ELR (cell line): ENCODE measurements at regions not wholly inside any gene's neighbourhood (a gene's known extent, or its start where the extent isn't known, plus 50 kb on each side); places are given as distances from the start of the nearest gene placed in this dataset.

Experiments
- DNase-seq: peaks from one replicate; pipeline ENCODE4 v3.0.0-alpha.2; 2015; ENCODE audit warnings: low read depth

DNA sequence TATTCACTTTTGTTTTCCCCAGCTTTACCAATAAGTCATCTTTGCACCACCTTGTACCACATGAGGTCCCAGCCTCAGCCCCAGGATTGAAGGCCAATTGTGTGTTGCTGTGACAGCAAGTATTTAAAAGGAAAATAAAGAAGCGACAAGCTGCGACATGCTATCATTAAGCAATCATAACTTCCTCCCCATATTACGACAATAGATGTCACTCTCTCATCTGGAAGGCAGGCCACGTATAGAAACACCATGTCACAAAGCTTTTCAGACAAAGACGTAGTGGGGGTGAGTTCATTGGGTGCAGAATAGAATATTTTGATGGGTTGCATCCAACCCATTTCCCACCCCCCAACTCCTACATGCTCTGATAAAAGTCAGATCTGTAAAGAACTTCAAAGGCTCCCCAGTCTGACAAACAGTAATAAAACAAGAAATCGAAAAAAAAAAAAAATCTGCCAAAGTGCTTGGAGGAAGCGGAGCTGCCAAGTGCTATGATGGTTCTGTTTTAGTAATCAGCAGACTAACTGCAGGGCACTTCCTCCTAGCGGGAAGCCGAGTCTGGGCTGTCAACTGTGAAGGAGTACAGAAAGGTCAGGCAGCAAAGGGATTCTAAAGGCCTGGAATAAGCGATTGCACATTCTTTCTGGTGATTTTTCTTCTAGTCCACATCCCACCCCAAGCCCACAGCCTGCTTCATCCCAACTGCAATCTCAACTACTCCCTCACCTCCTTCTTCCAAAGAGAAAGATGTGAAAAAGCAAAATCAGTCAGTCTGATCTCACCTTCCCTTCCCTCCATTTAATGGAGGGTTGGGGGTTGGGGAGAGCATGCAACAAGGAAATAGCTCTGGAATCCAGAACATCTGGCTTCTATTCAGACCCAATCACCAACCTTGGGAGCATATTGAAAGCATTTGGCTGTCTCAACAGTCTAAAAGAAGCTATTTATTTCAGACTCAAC is 131.4 kb upstream of the UBASH3B start:
- no peak for DNase-seq

DNA sequence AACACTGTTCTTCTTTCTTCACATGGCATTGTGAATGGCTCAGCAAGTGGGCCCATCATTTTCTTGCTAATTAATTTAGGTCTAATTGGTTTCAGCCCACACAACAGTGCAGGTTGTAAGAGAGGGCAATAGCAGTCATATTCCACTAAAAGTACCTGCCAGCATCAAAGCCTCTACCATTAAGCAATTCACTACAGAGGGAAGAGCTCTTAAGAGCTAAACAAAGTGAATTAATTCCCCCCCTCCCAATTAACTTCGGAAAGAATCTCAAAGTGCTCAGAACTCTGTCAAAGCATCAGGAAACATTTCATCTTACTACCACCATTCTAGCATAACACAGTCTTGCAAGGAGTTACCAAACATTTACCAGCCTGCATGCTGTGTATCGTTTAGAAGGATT is 133.9 kb upstream of the UBASH3B start:
- DNase-seq = no peak

GRCh38 chr11:122517403-122518379 is 137.8 kb upstream of the UBASH3B start:
- DNase-seq = no peak

DNA sequence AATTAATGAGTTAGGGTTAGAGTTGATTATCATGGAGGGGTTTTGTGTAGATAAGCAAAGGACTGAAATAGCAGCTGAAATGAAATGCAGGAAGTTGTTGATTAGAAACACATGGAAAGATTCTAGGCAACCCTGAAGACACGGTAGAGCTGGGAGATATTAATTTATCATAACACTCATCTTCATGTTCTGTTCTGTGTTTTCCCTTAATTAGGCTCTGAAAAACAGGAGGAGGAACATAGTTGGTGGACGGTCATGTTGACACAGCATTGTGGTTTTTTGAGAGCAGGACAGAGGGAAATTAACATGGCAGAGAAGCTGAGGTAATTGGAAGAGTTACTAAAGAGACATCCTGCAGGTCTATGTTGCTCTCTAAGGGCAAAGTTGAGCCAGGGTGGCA is 138.8 kb upstream of the UBASH3B start:
- no peak for DNase-seq

DNA sequence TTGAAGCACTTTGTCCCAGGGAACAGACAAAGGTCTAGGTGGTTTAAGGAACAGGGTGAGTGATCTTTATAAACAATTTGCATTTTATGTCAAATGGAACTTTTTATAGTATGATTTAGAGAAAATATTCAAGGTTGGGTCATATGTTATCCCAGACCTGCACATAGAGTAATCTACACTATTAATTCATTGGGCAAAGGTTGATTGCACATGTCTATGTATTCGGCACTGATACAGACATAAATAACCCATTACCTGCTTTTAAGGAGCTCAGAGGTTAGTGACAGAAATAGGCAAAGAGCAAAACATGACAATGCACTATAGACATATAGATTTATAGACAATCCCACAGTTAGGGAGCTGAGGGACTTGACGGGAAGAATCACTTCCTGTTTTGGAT is 141.5 kb upstream of the UBASH3B start:
- DNase-seq = no peak

- no peak for DNase-seq
Measured at GRCh38 chr11:122513328-122513727, 142.2 kb upstream of the UBASH3B start.

GRCh38 chr11:122512688-122513087 is 142.8 kb upstream of the UBASH3B start:
- DNase-seq = no peak

DNA sequence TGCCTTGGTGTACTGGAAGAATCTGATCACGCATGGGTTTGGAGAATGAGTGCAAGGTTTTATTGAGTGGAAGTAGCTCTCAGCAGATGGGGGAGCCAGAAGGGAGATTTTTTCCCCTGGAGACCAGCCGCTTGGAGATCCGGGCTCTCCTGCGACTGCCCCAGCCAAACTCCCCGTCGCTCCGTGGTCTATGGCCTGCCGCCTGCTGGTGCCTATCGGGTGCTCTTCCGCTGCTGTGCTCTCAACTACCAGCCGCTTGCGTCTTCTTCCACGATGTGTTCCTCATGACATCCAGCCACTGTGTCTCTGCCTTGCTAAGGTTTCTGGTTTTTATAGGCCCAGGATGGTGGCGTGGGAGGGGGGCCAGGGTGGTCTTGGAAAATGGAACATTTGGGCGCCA is 145.6 kb upstream of the UBASH3B start:
- DNase-seq = no peak

- no peak for DNase-seq
Measured at GRCh38 chr11:122509091-122509490, 146.4 kb upstream of the UBASH3B start.

DNA sequence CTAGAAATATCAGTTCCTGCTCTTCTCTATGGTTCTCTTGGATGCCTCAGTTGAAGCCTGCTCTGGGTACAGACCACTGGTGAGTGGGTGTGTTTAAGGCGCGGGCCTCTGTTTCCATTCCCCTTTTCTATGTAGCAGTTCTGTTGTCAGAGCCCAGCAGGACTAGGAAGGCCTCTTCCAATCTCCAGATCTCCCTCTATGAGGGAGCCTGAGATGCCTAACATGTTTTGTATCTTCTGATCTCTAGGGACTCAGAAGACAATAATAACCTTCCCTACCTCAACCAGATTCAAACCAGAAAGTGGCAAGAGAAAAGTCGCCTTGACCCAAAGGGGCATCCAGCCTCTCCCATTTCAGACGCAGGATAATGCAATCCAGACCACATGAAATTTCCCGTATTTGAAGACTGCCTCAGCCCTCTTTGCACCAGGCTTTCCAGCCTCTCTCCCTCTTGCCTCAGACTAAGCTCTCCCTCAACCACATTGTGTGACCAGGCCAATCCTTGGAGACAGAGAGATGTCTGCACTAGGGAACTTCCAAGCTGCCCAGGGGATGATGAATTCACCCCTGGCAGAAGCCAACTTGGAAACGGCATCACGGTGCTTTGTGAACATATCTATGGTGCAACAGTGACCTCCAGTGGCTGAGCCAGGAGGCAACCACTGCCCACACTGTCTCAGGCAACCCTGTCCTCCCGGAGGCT is 150.1 kb upstream of the UBASH3B start:
- peak; percentile 81 for DNase-seq

GRCh38 chr11:122494221-122494620 is 161.3 kb upstream of the UBASH3B start:
- no peak for DNase-seq

DNA sequence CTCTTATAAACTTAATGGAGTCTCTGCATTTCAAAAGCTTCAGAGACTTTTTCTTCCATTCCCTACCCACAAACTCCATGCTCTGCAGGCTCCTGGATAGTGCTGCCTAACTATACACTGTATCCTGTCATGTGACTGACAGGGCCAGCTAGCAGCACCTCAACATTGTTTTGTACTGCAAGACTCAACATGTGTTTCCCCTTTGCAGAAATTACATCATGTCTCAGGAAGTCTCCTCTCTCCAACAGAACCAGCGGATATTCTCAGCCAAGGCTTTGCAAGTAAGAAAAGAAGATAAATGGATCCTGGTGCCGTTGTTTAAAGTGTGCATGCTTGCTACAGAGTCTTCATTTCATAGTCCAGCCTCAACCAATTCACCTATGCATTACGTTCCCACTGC is 164.0 kb upstream of the UBASH3B start:
- peak; percentile 1 for DNase-seq

DNA sequence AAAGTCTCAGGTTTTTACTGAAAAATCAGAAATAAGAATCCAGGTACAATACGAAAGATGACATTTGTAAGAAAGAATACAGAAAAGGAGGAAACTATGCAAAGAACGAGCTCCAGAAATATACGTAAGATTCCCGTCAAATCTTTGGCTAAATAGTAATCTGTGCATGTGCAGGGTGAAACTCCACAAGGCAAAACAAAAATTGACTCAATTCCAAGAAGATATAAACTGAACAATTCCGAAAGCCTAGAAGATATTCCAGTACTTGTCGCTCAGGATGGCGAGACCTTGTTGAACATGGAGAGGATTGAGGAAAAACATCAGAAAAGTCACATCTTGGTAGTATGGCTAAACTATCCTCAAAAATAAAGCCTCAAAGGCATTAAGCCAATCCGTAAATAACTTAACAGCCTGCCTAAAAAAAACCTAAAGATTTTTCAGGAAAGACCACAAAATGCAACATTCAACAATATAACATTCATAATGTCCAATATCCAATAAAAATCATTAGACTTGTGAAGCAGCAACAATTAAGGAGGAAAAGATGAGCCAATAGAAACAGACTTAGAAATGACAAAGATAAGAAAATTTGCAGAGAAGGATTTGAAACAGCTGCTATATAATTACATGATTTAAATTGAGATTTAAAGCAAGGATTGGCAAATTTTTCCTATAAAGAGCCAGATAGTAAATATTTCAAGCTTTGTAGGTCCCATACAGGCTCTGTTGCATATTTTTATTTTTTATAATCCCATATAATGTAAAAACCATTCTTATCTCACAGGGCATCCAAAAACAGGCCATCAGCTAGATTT is 166.4 kb upstream of the UBASH3B start:
- DNase-seq = no peak

DNA sequence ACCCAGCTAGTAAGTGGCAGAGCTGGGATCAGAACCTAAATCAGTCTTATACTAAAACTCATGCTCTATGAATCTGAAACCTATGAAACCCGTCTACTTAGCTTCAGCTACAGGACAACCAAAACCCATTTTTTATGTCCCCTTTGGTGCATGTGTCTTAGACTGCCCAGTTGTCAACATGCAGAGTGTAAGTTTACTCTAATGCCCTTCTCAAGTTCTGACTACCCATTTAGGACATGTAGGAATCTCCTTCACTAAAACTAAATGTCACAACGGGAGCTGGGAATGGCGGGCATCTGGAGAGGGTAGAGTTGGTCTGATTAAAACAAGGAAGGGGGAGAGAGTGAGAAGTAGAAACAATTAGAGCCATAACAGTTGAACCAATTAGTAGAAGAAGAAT is 167.9 kb upstream of the UBASH3B start:
- DNase-seq = no peak

- DNase-seq = peak; percentile 9
Measured at GRCh38 chr11:122486793-122487495, 168.6 kb upstream of the UBASH3B start.

DNA sequence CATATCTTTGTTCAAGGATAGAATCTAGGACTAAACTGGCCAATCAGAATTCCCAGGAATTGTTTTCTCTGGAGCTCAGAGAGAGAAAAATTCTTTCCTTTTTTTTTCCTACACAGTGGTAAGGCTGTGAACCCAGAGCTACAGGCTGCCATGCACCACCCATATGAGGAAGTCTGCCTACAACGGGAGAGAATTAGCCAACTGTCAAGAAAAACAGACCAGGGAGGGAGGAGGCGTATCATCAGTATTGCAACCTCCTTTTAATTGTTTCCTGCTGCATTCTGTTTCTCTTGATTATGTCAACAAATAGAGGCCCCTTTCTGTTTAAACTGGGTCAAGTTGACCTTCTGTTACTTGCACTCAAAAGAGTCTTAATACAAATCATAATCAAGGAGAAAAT is 176.5 kb upstream of the UBASH3B start:
- DNase-seq = no peak

- DNase-seq = no peak
Measured at GRCh38 chr11:122468965-122469364, 186.6 kb upstream of the UBASH3B start.

GRCh38 chr11:122463530-122463929 is 192.0 kb upstream of the UBASH3B start:
- no peak for DNase-seq

- no peak for DNase-seq
Measured at GRCh38 chr11:122459064-122459463, 196.5 kb upstream of the UBASH3B start.

DNA sequence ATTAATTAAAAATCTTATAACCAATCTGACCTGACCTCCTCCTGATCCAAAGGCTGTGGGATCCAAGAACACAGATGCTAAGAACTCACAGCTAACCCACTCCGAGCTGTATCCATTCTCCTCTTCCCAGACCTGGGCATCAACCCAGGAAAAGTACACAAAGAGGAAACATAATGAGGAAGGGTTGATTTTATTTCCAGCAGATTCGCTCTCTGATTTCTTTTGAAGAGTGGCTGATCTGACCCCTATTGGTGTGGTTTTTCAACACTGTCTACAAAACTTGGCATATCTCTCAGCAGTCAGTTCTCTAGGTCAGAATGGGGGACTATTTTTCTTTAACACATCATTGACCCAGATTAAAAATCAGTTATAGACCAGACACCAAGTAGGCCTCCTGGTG is 201.9 kb upstream of the UBASH3B start:
- DNase-seq = no peak

DNA sequence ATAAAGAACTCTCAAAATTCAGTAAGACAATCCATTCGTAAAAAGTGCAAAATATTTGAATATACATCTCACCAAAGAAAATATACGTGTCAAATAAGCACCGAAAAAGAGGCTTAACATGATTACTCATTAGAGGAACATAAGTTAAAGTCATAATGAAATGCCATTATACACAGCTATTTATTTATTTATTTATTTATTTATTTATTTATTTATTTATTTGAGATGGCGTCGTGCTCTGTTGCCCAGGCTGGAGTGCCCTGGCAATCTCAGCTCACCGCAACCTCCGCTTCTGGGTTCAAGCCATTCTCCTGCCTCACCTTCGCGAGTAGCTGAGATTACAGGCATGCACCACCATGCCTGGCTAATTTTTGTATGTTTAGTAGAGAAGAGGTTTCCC is 203.6 kb upstream of the UBASH3B start:
- DNase-seq = no peak
